ENCODE measurements at regions not wholly inside any gene's neighbourhood (a gene's known extent, or its start where the extent isn't known, plus 50 kb on each side); places are given as distances from the start of the nearest gene placed in this dataset.
A peak's percentile ranks its signal among the peaks of the same experiment; 100 is the strongest.

GRCh38 chr14:61226015-61226654 lies 55.0 kb downstream of the TMEM30B start:
- no peak for DNase-seq

- no peak for DNase-seq
Observed at GRCh38 chr14:61225344-61225743, 55.8 kb downstream of the TMEM30B start.

GRCh38 chr14:61223552-61223951 lies 57.6 kb downstream of the TMEM30B start:
- DNase-seq = no peak

GRCh38 chr14:61222388-61222787 lies 58.8 kb downstream of the TMEM30B start:
- no peak for DNase-seq

GRCh38 chr14:61221906-61222305 lies 59.2 kb downstream of the TMEM30B start:
- no peak for DNase-seq

- DNase-seq = no peak
Observed at GRCh38 chr14:61219673-61220072, 61.5 kb downstream of the TMEM30B start.

GRCh38 chr14:61219256-61219655 lies 61.9 kb downstream of the TMEM30B start:
- DNase-seq = no peak

GRCh38 chr14:61218767-61219166 lies 62.4 kb downstream of the TMEM30B start:
- no peak for DNase-seq

GRCh38 chr14:61218157-61218556 lies 63.0 kb downstream of the TMEM30B start:
- DNase-seq = no peak

- DNase-seq = no peak
Observed at GRCh38 chr14:61217516-61217915, 63.6 kb downstream of the TMEM30B start.

- no peak for DNase-seq
Observed at GRCh38 chr14:61215222-61216020, 65.7 kb downstream of the TMEM30B start.

- no peak for DNase-seq
Observed at GRCh38 chr14:61213920-61214319, 67.2 kb downstream of the TMEM30B start.

GRCh38 chr14:61213191-61213621 lies 67.9 kb downstream of the TMEM30B start:
- DNase-seq = no peak

GRCh38 chr14:61212546-61212945 lies 68.6 kb downstream of the TMEM30B start:
- no peak for DNase-seq

GRCh38 chr14:61211476-61212255 lies 69.5 kb downstream of the TMEM30B start:
- peak; percentile 69 for DNase-seq

GRCh38 chr14:61203081-61203753 lies 77.9 kb downstream of the TMEM30B start:
- no peak for DNase-seq

GRCh38 chr14:61202124-61202523 lies 79.0 kb downstream of the TMEM30B start:
- DNase-seq = no peak

GRCh38 chr14:61201171-61201570 lies 80.0 kb downstream of the TMEM30B start:
- no peak for DNase-seq

GRCh38 chr14:61197416-61197815 lies 83.7 kb downstream of the TMEM30B start:
- DNase-seq = no peak

- DNase-seq = no peak
Observed at GRCh38 chr14:61196792-61197191, 84.3 kb downstream of the TMEM30B start.

GRCh38 chr14:61196034-61196433 lies 85.1 kb downstream of the TMEM30B start:
- DNase-seq = no peak

- no peak for DNase-seq
Observed at GRCh38 chr14:61193476-61193875, 87.7 kb downstream of the TMEM30B start.

GRCh38 chr14:61192989-61193388 lies 88.1 kb downstream of the TMEM30B start:
- DNase-seq = no peak
